Vagina (tissue), 2 donors: ENCODE measurements at regions not wholly inside any gene's neighbourhood (a gene's known extent, or its start where the extent isn't known, plus 50 kb on each side); places are given as distances from the start of the nearest gene placed in this dataset.

ENCODE experiments used
- CTCF ChIP-seq, 3 experiments: fragments of 450-650 bp in 2 of 3; fragments of 200-600 bp in 1 of 3; sonication (generic) in 1 of 3; IDR thresholded peaks; one replicate each; pipeline ENCODE4 v1.5.1; 2017 to 2019; ENCODE audit warnings: antibody characterized with exemption in 3 of 3, mild to moderate bottlenecking in 2 of 3, moderate library complexity in 2 of 3
- POLR2A ChIP-seq, 2 donors: fragments of 450-650 bp; IDR thresholded peaks; one replicate each; pipeline ENCODE4 v1.6.1; 2017; ENCODE audit warnings: antibody characterized with exemption in 2 of 2, mild to moderate bottlenecking in 2 of 2, moderate library complexity in 2 of 2

GRCh38 chr10:104574838-104575237 is 66.3 kb upstream of the SORCS3 start:
- no peak for TF ChIP-seq CTCF (IDR thresholded peaks at IDR 0.05)
- no peak for TF ChIP-seq POLR2A (IDR thresholded peaks at IDR 0.05)
